Stomach (tissue), 8 donors: ENCODE measurements at regions not wholly inside any gene's neighbourhood (a gene's known extent, or its start where the extent isn't known, plus 50 kb on each side); places are given as distances from the start of the nearest gene placed in this dataset.

ENCODE experiments used
- DNase-seq, 2 donors: peaks; one replicate each; pipeline versions ENCODE4 v3.0.0 to v3.0.0-alpha.2; 2013 to 2019
- H3K27ac ChIP-seq, 5 donors: fragments of 200-600 bp in 4 of 5; sonication (generic) in 4 of 5; one replicate each; pipeline ENCODE4 v1.5.1; 2013 to 2019; ENCODE audit warnings: mild to moderate bottlenecking in 1 of 5, moderate library complexity in 1 of 5
- H3K27me3 ChIP-seq, 3 donors: fragments of 200-600 bp; sonication (generic); one replicate each; pipeline ENCODE4 v1.5.1; 2017 to 2019; ENCODE audit warnings: mixed run types in 1 of 3
- H3K36me3 ChIP-seq, 4 donors: fragments of 200-600 bp; sonication (generic); 1 replicate in 3 of 4; 2 replicates in 1 of 4; pipeline ENCODE4 v1.5.1; 2016 to 2019
- H3K4me1 ChIP-seq, 4 donors: fragments of 200-600 bp; sonication (generic); one replicate each; pipeline ENCODE4 v1.5.1; 2016 to 2019
- H3K4me3 ChIP-seq, 4 donors: fragments of 200-600 bp; sonication (generic) in 3 of 4; one replicate each; pipeline ENCODE4 v1.5.1; 2016 to 2019; ENCODE audit warnings: mild to moderate bottlenecking in 1 of 4
- H3K9me3 ChIP-seq, 4 donors: fragments of 200-600 bp; sonication (generic); one replicate each; pipeline ENCODE4 v1.5.1; 2016 to 2019
- EP300 ChIP-seq: sonication (generic); formaldehyde crosslinking; IDR thresholded peaks from one replicate; pipeline ENCODE4 v1.6.1; 2017; ENCODE audit warnings: antibody characterized with exemption
- POLR2A ChIP-seq, 4 donors: fragments of 450-650 bp; IDR thresholded peaks; one replicate each; pipeline ENCODE4 v1.6.1; 2016; ENCODE audit warnings: antibody characterized with exemption in 4 of 4, control low read depth in 2 of 4, mild to moderate bottlenecking in 1 of 4, moderate library complexity in 1 of 4
- POLR2AphosphoS5 ChIP-seq, 3 donors: sonication (generic); formaldehyde crosslinking; IDR thresholded peaks; one replicate each; pipeline ENCODE4 v1.6.1; 2016; ENCODE audit warnings: antibody characterized with exemption in 3 of 3
- WGBS, 5 donors: extraction: QIAGEN DNeasy Blood & Tissue Kit in 3 of 5; methylation state at CpG; one replicate each; pipeline versions ENCODE4 v1.1.5 to v1.1.7; 2013 to 2018; 5-methylcytosine and 5-hydroxymethylcytosine counted together
- intact Hi-C: fragments of 100-400 bp; cut with DNase I; formaldehyde crosslinking; loops from one replicate; pipeline ENCODE4 v1.15.1; 2023; ENCODE audit warnings: low total_unique reads
- TF ChIP-seq, protein P1 (sequence below), 7 experiments: fragments of 450-650 bp in 4 of 7; fragments of 200-600 bp in 3 of 7; sonication (generic) in 3 of 7; IDR thresholded peaks; one replicate each; pipeline ENCODE4 v1.5.1; 2016 to 2019; ENCODE audit warnings: antibody characterized with exemption in 7 of 7, control low read depth in 2 of 7, mild to moderate bottlenecking in 1 of 7
- donor health status: healthy with polysubstance abuse.
- donor health status: Bipolar disorder and iron deficiency.
- donor health status: healthy.

DNA sequence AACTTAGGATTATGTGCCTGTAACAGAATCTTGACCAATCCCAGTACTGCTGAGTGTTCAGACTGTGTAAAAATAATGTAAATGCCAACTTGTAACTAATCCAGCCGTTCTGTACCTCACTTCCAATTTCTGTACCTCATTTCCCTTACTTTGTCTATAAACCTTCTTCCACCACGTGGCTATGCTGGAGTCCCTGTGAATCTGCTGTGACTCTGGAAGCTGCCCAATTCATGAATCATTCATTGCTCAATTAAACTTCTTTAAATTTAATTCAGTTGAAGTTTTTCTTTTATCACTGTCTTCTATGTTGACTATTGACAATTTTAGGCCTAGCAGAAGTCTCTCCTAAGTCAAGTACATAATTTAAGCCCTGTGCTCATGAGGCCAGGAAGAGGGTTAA lies 215.3 kb upstream of the RHOBTB1 start:
- DNase-seq = no peak
- intact Hi-C loops = no loop called here
- Histone ChIP-seq H3K9me3 (no peaks in the 10 kb centered on the region), H3K36me3 (no peaks in the 10 kb centered on the region), H3K4me1 (peaks cover 0 to under 1% (median 0%) of the 10 kb centered on the region in 4 donors), H3K27me3 (no peaks in the 10 kb centered on the region), H3K27ac (no peak overlapping the region), H3K4me3 (no peak overlapping the region)
- TF ChIP-seq, protein P1, sequence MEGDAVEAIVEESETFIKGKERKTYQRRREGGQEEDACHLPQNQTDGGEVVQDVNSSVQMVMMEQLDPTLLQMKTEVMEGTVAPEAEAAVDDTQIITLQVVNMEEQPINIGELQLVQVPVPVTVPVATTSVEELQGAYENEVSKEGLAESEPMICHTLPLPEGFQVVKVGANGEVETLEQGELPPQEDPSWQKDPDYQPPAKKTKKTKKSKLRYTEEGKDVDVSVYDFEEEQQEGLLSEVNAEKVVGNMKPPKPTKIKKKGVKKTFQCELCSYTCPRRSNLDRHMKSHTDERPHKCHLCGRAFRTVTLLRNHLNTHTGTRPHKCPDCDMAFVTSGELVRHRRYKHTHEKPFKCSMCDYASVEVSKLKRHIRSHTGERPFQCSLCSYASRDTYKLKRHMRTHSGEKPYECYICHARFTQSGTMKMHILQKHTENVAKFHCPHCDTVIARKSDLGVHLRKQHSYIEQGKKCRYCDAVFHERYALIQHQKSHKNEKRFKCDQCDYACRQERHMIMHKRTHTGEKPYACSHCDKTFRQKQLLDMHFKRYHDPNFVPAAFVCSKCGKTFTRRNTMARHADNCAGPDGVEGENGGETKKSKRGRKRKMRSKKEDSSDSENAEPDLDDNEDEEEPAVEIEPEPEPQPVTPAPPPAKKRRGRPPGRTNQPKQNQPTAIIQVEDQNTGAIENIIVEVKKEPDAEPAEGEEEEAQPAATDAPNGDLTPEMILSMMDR (IDR thresholded peaks at IDR 0.05) = no peak
- no peak for TF ChIP-seq EP300
- TF ChIP-seq POLR2AphosphoS5 (IDR thresholded peaks at IDR 0.05) = no peak
- no peak for TF ChIP-seq POLR2A (IDR thresholded peaks at IDR 0.05)
- 58 to 78% (median 70%) methylated on average over 2 of the region's 2 CpGs for WGBS, 5 donors

DNA sequence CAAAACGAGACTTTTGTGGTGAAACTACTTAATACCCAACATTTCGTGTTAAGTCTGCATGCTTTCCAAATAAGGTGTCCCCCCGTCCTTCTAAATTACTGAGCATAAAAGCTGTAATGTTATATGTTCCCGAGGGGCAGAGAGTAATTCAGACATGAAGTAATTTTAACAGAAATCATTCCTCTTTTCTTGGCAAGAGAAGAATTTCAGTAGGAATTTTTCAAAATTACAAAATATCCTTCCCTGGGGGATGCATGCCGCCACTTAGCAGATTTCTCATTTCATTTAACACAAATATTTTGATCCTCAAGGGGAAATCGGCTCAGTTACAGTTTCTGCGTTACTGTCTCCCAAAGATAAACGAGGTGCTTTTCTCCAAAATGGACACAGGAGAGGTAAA lies 213.2 kb upstream of the RHOBTB1 start:
- Histone ChIP-seq H3K4me3 (no peak overlapping the region), H3K4me1 (peaks cover 0 to 9% (median 0%) of the 10 kb centered on the region in 4 donors), H3K27ac (no peak overlapping the region), H3K27me3 (no peaks in the 10 kb centered on the region), H3K36me3 (no peaks in the 10 kb centered on the region), H3K9me3 (no peaks in the 10 kb centered on the region)
- 73 to 79% (median 75%) methylated on average over 8 of the region's 8 CpGs for WGBS, 5 donors
- TF ChIP-seq POLR2AphosphoS5 (IDR thresholded peaks at IDR 0.05) = no peak
- no peak for TF ChIP-seq EP300
- TF ChIP-seq, protein P1 (IDR thresholded peaks at IDR 0.05) = no peak
- no peak for TF ChIP-seq POLR2A (IDR thresholded peaks at IDR 0.05)
- intact Hi-C loops = no loop called here
- peak in 1 of 2 donors; percentile 9 for DNase-seq

DNA sequence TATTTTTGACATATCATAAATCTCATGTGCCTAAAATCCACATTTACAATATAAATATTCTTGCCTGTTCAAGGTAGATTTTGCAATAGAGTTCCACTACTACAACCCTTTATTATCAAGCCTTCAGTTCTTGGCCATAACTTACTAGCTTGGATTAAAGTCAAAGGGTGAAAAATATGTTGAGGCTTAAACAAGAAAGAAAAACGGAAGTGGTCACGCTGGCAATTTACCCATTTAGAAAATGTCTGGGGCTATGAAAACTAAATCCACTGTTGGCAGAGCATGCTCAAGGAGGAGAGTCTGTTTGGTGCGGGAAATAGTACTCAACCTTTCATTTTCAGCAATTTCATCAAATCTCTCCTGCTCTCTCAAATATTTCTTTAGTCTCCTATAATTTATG lies 209.8 kb upstream of the RHOBTB1 start:
- H3K36me3 ChIP-seq = no peaks in the 10 kb centered on the region
- TF ChIP-seq POLR2A (IDR thresholded peaks at IDR 0.05) (no peak), EP300 (no peak), POLR2AphosphoS5 (IDR thresholded peaks at IDR 0.05) (no peak)
- TF ChIP-seq, protein P1 (IDR thresholded peaks at IDR 0.05) = no peak
- DNase-seq = peak in 1 of 2 donors; percentile 42
- no peaks in the 10 kb centered on the region for H3K9me3 ChIP-seq
- H3K4me1 ChIP-seq = peaks cover 0 to 9% (median 0%) of the 10 kb centered on the region in 4 donors
- H3K4me3 ChIP-seq = no peak overlapping the region
- intact Hi-C loops = no loop called here
- WGBS, 5 donors = 58 to 77% (median 68%) methylated on average over 3 of the region's 3 CpGs
- no peak overlapping the region for H3K27ac ChIP-seq
- H3K27me3 ChIP-seq = no peaks in the 10 kb centered on the region

DNA sequence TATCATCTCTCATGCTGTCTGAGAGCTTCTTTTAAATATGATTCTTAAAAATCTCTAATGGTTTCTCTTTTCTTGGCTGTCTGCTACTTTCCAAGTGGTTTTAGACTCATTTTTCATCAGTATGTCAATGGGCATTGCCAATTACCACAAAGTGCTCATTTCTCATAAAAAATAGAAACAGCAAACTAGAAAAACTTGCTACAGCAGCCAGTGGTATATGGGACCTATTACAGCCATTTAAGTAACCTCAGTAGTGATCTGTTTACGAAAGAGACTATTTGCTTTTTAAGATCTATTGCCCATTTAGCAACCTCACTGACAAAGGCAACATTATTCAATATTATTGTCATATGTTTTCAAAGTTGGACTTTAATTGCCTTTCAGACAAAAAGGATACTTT lies 207.1 kb upstream of the RHOBTB1 start:
- intact Hi-C loops = no loop called here
- WGBS, 5 donors = 91 to 98% (median 95%) methylated on average over 1 of the region's 1 CpG
- Histone ChIP-seq H3K9me3 (no peaks in the 10 kb centered on the region), H3K27me3 (no peaks in the 10 kb centered on the region), H3K27ac (no peak overlapping the region), H3K4me1 (peaks cover 0 to 9% (median 0%) of the 10 kb centered on the region in 4 donors), H3K4me3 (no peak overlapping the region), H3K36me3 (no peaks in the 10 kb centered on the region)
- TF ChIP-seq POLR2A (IDR thresholded peaks at IDR 0.05) = no peak
- TF ChIP-seq POLR2AphosphoS5 (IDR thresholded peaks at IDR 0.05) = no peak
- TF ChIP-seq, protein P1 (IDR thresholded peaks at IDR 0.05) = no peak
- no peak for TF ChIP-seq EP300
- no peak for DNase-seq
